ENCODE measurements at regions not wholly inside any gene's neighbourhood (a gene's known extent, or its start where the extent isn't known, plus 50 kb on each side); places are given as distances from the start of the nearest gene placed in this dataset.

- Histone ChIP-seq H4K20me1 (ENCODE audit: control insufficient read depth, insufficient read depth, insufficient read length) (no peaks in the 10 kb centered on the region), H3K4me2 (ENCODE audit: insufficient read depth, insufficient read length, low read length) (no peak overlapping the region), H2AFZ (ENCODE audit: low read length) (no peak overlapping the region), H3K79me1 (ENCODE audit: insufficient read depth, low read depth, low read length, poor library complexity, severe bottlenecking) (no peaks in the 10 kb centered on the region), H3K27me3 (ENCODE audit: insufficient read depth, low read length) (no peaks in the 10 kb centered on the region), H2BK15ac (ENCODE audit: low read depth, low read length) (no peak overlapping the region), H3T11ph (ENCODE audit: low read length) (no peak overlapping the region), H3K79me2 (ENCODE audit: insufficient read depth, low read length) (no peaks in the 10 kb centered on the region), H2AK5ac (ENCODE audit: insufficient read length, low read length) (no peak overlapping the region), H2BK120ac (ENCODE audit: low read depth, low read length, poor library complexity, severe bottlenecking) (no peak overlapping the region), H3K18ac (ENCODE audit: insufficient read length, low read depth, low read length) (no peak overlapping the region), H3K9me3 (ENCODE audit: control insufficient read depth, low read depth, low read length) (no peaks in the 10 kb centered on the region), H3K4ac (ENCODE audit: low read depth, low read length) (no peak overlapping the region), H2BK20ac (ENCODE audit: low read depth, low read length, poor library complexity, severe bottlenecking) (no peak overlapping the region), H3K23ac (ENCODE audit: insufficient read length, low read depth, low read length) (no peak overlapping the region), H2BK5ac (ENCODE audit: insufficient read length, low read length) (no peak overlapping the region), H3K23me2 (ENCODE audit: insufficient read length, low read depth, low read length, poor library complexity, severe bottlenecking) (no peaks in the 10 kb centered on the region), H4K8ac (replicated peaks; ENCODE audit: insufficient read length, low read depth, low read length) (no peak overlapping the region), H4K5ac (ENCODE audit: insufficient read length, low read depth, low read length) (no peak overlapping the region), H3K56ac (ENCODE audit: insufficient read length, low read depth, low read length) (no peak overlapping the region), H3K4me1 (ENCODE audit: insufficient read depth, low read length) (no peaks in the 10 kb centered on the region), H3K27ac (ENCODE audit: insufficient read length, low read depth, low read length) (no peak overlapping the region), H4K91ac (ENCODE audit: insufficient read length, low read depth, low read length) (no peak overlapping the region), H3K9ac (ENCODE audit: extremely low read depth, insufficient read length, low read length) (no peak overlapping the region), H2BK12ac (ENCODE audit: insufficient read length, low read depth, low read length) (no peak overlapping the region), H3K14ac (ENCODE audit: insufficient read depth, low read length) (no peak overlapping the region)
- TF ChIP-seq CTCF (conservative IDR thresholded peaks at IDR 0.05): no peak
- peaks cover 0 to 5% of the 10 kb centered on the region in 2 experiments; a peak in 2 of 5 replicates for H3K9me3 Mint-ChIP-seq
- DNase-seq: no peak
- no peak overlapping the region for H3K4me3 Mint-ChIP-seq
- H3K36me3 Mint-ChIP-seq (ENCODE audit: insufficient read depth in 1 of 3, low read depth in 3 of 3): 0 out of 7 replicates have a peak, but pooled peaks cover 0 to 4% (median 0%) of the 10 kb centered on the region in 3 experiments
- H3K27me3 Mint-ChIP-seq (ENCODE audit: low read depth): no peaks in the 10 kb centered on the region
- no CpG with 5 or more reads among the region's 2 CpGs for WGBS (ENCODE audit: extremely low coverage, insufficient read length, low lambda C conversion rate)
- no peaks in the 10 kb centered on the region for H3K4me1 Mint-ChIP-seq
- H3K27ac Mint-ChIP-seq: no peak overlapping the region
These were observed 49.9 kb upstream of the TMEM106B start for GRCh38 chr7:12161146-12161545.

Data from H9 (cell line).